Brain pericyte (primary cell): ENCODE measurements at regions not wholly inside any gene's neighbourhood (a gene's known extent, or its start where the extent isn't known, plus 50 kb on each side); places are given as distances from the start of the nearest gene placed in this dataset.

ENCODE experiments used
- DNase-seq: peaks from one replicate; pipeline ENCODE4 v3.0.0-alpha.2; 2012; ENCODE audit warnings: low read depth, low spot score

DNA sequence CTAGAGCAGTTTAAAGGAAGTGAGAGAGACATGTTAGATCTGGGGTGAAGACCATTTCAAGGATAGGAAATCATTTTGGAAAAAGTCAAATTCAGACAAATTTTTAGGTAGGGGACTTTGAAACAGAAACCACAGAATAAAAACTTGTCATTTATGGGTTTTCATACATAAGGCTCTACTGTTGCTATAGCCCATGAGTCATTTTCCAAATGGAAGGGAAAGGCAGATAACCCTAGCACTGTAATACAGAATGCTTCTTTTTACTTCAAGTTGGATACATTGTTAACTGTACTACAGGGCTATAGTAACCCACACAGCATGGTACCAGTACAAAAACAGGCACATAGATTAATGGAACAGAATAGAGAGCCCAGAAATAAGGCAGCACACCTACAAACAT, 455.4 kb downstream of the EBF1 start:
- no peak for DNase-seq

DNA sequence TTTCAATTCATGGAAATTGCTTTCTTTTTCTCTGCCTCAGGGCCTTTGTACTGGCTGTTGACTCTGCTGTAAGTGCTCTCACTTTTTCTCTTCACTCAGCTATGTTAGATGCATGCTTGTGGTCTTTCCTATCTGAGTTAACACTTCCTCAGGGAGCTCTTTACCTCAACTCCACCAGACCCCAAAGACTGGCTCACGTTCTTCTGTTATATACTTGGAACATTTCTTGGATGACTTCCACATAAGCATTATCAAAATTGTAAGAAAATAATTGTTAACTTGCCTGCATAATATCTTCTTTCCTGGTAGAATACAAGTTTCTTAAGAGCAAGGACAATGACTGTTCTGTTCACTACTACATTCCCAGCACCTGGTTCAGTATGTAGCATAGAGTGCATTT, 455.9 kb downstream of the EBF1 start:
- no peak for DNase-seq

GRCh38 chr5:158642879-158643278, 456.8 kb downstream of the EBF1 start:
- DNase-seq: no peak

DNA sequence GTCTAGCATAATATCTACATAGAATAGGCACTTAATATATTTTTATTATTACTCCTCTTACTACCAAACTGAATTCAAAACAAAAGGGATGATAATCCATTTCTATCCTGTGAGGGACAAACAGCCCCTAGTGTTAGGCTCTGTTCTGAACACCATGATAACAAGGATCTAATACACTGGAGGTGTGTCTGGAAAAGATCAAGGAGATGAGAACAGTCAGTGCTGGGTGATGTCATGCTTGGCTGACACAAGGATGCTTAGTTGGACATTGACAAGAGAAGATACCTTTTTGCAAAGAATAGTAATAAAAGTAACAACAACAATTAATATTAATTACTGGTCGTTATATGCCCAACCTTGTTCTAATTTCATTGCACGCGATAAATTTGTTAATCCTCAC, 458.7 kb downstream of the EBF1 start:
- no peak for DNase-seq

GRCh38 chr5:158640593-158640980, 459.1 kb downstream of the EBF1 start:
- DNase-seq: no peak

DNA sequence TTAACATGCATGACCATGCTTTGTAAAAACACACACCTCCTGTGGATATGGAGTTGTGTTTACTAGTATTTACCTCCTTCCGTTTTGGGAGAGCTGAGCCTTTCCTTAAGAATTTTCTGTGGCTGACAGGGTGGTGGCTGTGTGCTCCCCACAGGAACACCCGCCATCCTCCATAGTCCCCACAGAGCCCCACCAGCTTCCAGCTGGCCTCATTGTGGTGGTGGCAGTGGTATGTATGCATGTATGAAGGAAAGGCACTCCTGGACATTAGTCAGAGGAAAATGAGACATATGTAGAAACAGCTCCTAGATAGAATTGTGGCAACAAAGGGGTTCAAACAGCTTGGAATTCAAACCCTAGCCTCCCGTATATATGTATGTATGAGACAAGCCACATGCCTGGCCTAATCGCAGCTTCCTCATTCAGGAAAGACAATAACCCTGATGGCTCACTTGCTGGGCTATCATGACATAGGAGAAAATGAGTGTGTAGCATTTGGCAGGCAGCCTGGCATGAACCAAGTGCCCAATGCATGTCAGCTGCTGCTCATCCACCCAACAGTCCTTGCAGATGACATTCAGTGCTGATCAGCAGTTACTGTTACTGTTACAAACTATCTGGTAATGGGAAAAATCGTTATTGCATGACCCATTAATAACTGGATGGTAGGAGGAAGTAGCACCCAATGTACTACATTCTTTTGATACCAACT, 459.7 kb downstream of the EBF1 start:
- no peak for DNase-seq

DNA sequence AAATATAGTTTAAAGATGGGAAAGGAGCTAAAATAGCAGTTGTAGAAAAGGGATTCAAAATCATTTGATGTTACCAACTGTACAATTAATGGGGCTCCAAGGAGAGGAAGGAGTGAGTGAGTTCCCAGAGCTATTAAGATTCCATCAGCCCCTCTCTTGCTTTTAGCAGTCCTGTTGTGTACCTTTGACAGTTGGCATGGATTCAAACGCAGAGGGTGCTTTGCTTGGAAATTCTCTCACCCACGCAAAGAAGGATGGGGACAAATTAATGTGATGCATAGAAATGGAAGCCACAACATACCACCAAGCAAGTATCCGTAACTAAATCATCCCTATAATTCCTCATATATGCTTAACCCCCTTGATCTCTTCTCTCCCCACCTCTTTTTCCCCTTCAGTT, 461.3 kb downstream of the EBF1 start:
- no peak for DNase-seq

- DNase-seq: no peak
Observed at GRCh38 chr5:158637039-158637438, 462.7 kb downstream of the EBF1 start.

DNA sequence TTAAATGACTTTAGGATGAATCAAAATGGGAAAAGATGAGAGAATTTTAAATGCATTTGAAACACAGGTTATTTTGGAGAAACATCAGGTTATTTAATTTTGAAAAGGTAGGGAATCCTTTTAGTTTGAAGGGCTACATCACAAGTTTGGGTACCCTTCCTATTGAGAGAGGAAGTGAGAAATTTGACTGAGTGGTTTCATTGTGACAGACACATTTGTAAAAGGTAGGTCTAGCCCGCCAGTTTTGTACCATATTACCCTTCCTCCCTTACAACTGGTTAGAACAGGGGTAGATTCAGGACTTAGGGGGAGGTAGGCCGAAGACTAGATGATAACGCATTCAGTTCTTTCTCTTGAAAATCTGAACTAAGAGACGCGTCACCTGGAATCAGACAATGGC, 464.2 kb downstream of the EBF1 start:
- DNase-seq: no peak

- no peak for DNase-seq
Observed at GRCh38 chr5:158634714-158635113, 465.0 kb downstream of the EBF1 start.

GRCh38 chr5:158629591-158630312, 470.0 kb downstream of the EBF1 start:
- no peak for DNase-seq

DNA sequence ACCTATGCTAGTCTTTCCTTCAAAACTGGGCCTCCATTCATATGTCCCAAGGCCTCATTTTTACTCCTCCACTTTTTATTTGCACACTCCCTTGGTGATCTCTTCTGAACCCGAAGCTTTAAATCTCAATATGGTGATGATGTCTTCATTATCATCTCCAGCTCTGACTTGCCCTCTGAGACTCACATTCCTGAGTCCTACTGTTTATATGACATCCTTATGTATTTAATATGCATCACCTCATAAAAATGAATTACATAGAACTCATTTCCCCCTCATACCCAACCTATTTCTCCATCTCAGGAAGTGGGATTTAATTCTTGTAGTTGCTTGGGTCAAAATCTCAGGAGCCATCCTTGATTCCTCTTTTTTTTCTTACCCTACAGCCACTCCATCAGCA, 473.0 kb downstream of the EBF1 start:
- DNase-seq: no peak

GRCh38 chr5:158623971-158624370, 475.7 kb downstream of the EBF1 start:
- DNase-seq: no peak

DNA sequence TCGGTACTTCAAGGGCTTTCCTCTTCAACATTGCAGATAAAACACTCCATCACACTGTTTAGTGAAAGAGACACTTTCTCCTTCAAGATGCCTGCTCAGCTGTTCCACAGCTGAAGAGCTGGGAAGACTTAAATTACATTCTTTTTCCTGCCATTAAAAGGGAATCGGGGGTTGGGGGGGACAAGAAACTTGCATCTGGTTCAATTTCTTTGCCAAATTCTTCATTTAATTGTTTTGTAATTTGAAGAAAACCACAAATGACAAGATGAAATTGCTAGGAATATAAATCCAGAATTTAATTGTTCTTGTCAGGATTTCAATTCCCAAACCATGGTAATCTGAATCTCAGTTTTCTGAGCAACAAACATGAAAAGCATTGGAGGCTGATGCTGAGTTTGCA, 478.3 kb downstream of the EBF1 start:
- DNase-seq: no peak

DNA sequence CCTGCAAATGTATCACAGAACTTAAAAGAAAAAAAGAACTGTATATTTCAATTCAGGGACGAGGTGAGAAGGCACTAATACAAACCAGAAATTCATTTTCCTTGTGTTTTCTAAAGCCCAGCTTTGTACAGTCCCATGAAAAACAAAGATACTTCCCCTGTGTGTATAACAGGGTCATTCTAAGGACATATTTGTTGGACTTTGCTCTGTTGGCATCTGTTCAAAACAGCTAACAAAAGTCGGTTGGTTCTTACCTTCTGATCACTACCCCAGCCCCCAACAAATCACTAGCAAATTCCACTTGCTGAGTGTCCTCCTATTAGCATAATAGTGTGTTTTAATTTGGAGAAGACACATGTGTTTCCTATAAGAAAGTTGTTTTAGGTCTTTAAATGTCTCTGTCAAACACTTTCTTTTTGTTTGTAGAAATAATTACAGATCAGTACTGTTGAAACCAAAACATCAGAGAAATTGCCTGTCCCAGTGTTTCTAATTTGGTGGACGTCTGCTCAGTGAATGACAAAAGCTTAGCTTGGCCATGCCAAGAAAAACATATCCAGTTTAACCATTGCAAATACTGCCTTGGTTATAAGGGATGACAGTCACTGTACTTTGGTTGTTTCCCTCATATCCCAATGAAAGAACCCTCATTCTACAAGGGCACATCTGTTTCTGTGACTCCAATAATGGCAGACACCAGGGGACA, 480.5 kb downstream of the EBF1 start:
- peak; percentile 27 for DNase-seq

DNA sequence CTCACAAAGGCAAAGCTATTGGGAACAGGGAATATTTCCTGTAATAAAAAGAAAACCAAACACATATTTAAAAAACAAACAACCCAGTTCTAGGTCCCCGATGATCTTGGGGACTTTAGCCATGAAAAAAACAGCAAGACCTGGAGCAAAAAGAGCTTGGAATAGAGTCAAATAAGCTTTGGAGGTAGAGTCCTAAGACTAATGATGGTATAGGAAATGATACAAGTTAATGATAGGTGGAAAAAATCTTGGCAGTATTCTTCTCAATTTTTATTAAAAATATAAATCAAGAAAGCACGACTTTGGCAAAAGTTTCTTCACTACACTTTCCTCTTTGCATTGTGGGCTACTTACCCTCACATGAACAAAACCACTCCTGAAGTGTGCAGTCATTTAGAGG, 481.5 kb downstream of the EBF1 start:
- no peak for DNase-seq

DNA sequence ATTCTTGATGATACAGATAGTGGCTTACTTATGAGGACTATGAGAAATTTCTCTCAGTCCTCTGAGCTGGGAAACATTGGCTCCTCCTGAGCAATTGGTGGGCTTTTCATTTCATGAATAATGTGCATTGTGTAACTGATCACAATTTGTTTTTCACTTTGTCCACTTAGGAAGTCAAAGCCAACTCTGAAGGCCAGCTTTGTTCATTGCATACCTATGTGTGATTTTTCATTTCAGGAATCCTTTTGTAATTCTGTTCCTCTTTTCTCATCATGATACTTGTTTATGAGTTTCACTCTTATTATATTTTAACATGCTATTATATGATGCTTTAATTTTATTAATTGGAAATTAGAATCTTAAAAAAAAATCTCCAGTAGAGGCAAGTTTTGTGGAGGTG, 483.0 kb downstream of the EBF1 start:
- DNase-seq: no peak

- peak; percentile 59 for DNase-seq
Observed at GRCh38 chr5:158614951-158615350, 484.8 kb downstream of the EBF1 start.

- DNase-seq: no peak
Observed at GRCh38 chr5:158611581-158611980, 488.1 kb downstream of the EBF1 start.

- DNase-seq: no peak
Observed at GRCh38 chr5:158610051-158610415, 489.7 kb downstream of the EBF1 start.

- DNase-seq: no peak
Observed at GRCh38 chr5:158609333-158610050, 490.2 kb downstream of the EBF1 start.

DNA sequence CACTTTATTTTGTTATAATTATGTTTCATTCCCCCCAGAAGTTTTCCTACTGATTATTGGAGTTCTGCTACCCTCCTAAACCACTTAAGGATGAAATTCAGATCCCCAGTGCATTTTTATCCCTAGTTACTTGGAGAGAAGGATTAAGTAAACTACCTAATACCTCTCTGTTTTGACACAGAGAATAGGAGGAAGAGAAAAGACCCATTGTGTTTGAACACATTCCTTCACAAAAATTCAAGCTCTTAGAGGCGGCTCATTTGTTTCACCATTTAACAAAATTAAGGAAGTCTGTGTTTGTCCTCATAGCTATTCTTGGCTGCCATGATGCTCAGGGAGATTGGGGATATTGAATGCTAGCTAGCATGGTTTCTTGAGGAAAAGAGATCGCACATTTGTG, 492.6 kb downstream of the EBF1 start:
- DNase-seq: no peak
